Epithelial cell of esophagus (primary cell): ENCODE measurements at regions not wholly inside any gene's neighbourhood (a gene's known extent, or its start where the extent isn't known, plus 50 kb on each side); places are given as distances from the start of the nearest gene placed in this dataset.
A peak's percentile ranks its signal among the peaks of the same experiment; 100 is the strongest.

Source experiments
- DNase-seq: peaks from one replicate; pipeline ENCODE4 v3.0.0; 2010; ENCODE audit warnings: low read depth
- H3K4me3 ChIP-seq: 2 replicates; pipeline ENCODE4 v1.5.1; 2011; ENCODE audit warnings: mild to moderate bottlenecking, low read length, control low read depth
- CTCF ChIP-seq: IDR thresholded peaks from 2 replicates; pipeline ENCODE4 v1.5.1; 2011; ENCODE audit warnings: low read depth, mild to moderate bottlenecking, low read length, control low read depth, inconsistent platforms; ENCODE audit not compliant: insufficient read depth; ENCODE audit errors: missing control alignments

DNA sequence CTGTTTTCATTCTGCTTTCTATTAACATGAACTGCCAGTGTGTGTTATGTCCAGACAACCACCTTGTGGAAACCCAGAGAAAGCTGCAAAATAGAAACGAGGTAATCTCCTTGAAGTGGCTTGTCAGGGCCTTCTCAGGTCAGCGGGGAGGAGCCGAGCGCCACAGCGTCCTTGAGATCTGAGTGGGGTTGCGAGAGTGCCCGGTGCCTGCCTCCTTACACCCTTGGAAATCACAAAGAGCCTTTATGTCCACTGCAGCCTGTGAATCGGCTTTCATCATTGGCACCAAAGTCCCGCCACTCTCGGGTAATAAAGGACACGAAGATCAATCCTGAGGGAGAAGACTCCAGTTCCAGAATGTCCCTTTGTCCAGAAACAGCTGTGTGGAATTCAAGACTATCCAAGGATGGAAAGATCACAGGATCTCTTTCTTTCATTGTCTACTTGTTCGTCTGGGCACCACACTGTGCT is 135.2 kb downstream of the HRH4 start:
- no peak for DNase-seq
- no peak overlapping the region for H3K4me3 ChIP-seq
- no peak for TF ChIP-seq CTCF

DNA sequence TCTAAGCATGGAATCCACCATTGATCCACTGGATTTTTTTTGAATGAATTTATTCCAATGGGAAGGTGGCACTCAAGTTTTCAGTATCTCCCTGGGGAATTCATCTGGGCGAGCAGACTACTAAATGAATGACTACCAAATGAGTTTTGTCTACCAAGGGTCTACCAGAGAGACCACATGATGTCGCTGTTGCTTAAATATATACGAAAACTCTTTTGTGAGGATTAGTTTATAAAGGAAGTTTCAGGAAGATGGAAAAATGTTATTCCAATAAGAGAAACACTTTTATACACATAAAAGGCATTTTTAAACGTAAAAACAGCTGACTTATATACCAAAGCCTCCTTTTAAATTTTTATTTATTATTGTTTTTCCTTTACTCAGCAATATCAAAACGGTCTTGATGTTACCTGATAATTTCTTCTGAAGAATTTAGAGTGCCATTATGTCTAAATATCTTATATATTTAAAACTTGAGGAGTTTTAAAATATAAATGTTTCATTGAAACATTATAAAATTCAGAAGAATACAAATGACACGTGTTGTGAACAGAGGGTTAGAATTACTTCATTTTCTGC is 139.7 kb downstream of the HRH4 start:
- peak; percentile 57 for DNase-seq
- H3K4me3 ChIP-seq = no peak overlapping the region
- peak; percentile 47 for TF ChIP-seq CTCF

- no peak for TF ChIP-seq CTCF
- no peak overlapping the region for H3K4me3 ChIP-seq
- DNase-seq = peak; percentile 23
These were observed 141.1 kb downstream of the HRH4 start for GRCh38 chr18:24601585-24601984.

DNA sequence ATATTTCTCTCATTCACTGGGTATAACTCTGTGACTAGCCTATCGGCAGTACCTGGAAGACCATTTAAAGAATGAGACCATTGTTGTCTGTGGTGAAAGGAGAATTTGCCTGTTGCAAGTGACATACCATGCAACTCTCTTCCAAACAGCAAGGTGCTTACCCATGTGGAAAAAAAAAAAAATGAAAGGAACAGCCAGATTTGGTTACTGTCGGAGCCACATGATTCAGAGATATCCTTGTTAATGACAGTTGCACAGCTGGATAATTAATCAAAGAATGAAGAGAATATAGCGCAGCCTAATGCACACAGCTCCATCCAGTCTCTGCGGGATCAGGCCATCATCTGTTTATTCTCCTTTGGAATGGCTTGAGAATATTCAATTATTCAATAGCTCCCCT is 141.8 kb downstream of the HRH4 start:
- no peak for DNase-seq
- no peak for TF ChIP-seq CTCF
- H3K4me3 ChIP-seq = no peak overlapping the region

DNA sequence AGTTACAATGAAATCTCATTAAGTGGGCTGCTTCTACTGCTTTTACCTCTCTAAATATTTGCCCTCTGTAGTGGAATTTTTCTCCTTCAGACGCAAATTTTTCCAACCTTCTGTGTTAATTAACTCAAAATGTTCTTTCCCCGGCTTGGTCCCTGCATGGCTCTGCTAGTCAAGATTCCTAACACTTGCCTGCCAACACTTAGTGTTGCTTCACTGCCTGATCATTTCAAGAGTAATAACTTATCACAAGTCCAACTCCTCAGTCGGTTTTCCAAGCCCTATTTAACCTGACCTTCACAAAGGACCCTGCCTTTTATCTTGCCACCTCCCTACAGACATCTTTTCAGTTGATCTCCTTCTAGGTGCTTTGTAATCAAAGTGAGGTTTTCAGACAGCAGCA is 142.7 kb downstream of the HRH4 start:
- no peak for TF ChIP-seq CTCF
- no peak overlapping the region for H3K4me3 ChIP-seq
- no peak for DNase-seq

- H3K4me3 ChIP-seq = no peak overlapping the region
- TF ChIP-seq CTCF = no peak
- no peak for DNase-seq
These were observed 145.0 kb downstream of the HRH4 start for GRCh38 chr18:24605444-24605843.

DNA sequence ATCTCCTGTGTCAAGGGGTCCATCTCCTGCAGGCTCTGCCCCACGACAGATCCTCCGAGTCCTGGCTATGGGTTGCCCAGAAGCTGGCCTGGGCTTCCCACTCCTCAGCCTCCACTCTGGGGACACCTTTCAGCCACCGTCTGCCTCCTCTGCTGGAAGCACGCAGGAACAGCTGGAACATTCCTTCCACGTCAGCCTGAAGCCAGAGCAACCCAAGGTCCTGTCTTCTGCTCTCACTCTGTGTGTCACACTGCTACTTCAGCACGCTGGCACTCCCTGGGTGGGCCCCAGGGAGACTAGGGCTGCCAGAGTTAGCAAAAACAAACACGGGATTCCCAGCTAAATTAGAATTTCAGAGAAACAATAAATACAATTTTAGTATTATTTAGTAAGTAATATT is 148.8 kb downstream of the HRH4 start:
- H3K4me3 ChIP-seq = no peak overlapping the region
- DNase-seq = no peak
- no peak for TF ChIP-seq CTCF
